Thoracic aorta (tissue), 2 donors: ENCODE measurements at regions not wholly inside any gene's neighbourhood (a gene's known extent, or its start where the extent isn't known, plus 50 kb on each side); places are given as distances from the start of the nearest gene placed in this dataset.

Experiments used
- ATAC-seq: fragments of 150-250 bp; one replicate; pipeline ENCODE4 v1.8.0; 2017; ENCODE audit warnings: low read depth; ENCODE audit not compliant: insufficient number of reproducible peaks, low FRiP score
- DNase-seq: peaks from one replicate; pipeline ENCODE4 v3.0.0-alpha.2; 2020; ENCODE audit warnings: low spot score
- H3K27ac ChIP-seq, 2 donors: fragments of 200-600 bp; sonication (generic); 1 replicate in 1 of 2; 2 replicates in 1 of 2; pipeline ENCODE4 v1.5.1; 2016; ENCODE audit warnings: mild to moderate bottlenecking in 2 of 2, moderate library complexity in 2 of 2
- H3K27me3 ChIP-seq: fragments of 200-600 bp; sonication (generic); replicated peaks from 2 replicates; pipeline ENCODE4 v1.6.0; 2016; ENCODE audit warnings: mild to moderate bottlenecking; ENCODE audit not compliant: insufficient read depth
- H3K36me3 ChIP-seq: fragments of 200-600 bp; sonication (generic); one replicate; pipeline ENCODE4 v1.5.1; 2016
- H3K4me1 ChIP-seq, 2 donors: fragments of 200-600 bp; sonication (generic); 1 replicate in 1 of 2; 2 replicates in 1 of 2; pipeline versions ENCODE4 v1.5.1 to v1.6.0; 2016; ENCODE audit warnings: low read depth in 2 of 2, mild to moderate bottlenecking in 1 of 2; ENCODE audit not compliant: control insufficient read depth in 1 of 2
- H3K4me3 ChIP-seq: fragments of 200-600 bp; sonication (generic); 2 replicates; pipeline ENCODE4 v1.5.1; 2016; ENCODE audit warnings: mild to moderate bottlenecking
- H3K9me3 ChIP-seq: fragments of 200-600 bp; sonication (generic); 2 replicates; pipeline ENCODE4 v1.5.1; 2016
- CTCF ChIP-seq: fragments of 200-600 bp; sonication (generic); IDR thresholded peaks from one replicate; pipeline ENCODE4 v1.5.1; 2019; ENCODE audit warnings: antibody characterized with exemption

GRCh38 chr22:34986523-34986922 is 79.4 kb upstream of the ISX start:
- H3K36me3 ChIP-seq = no peaks in the 10 kb centered on the region
- no peak for TF ChIP-seq CTCF
- no peaks in the 10 kb centered on the region for H3K27me3 ChIP-seq
- H3K9me3 ChIP-seq = peaks cover 11% of the 10 kb centered on the region
- no peak for ATAC-seq
- H3K4me3 ChIP-seq = no peak overlapping the region
- H3K4me1 ChIP-seq = no peaks in the 10 kb centered on the region
- H3K27ac ChIP-seq = no peak overlapping the region
- no peak for DNase-seq

DNA sequence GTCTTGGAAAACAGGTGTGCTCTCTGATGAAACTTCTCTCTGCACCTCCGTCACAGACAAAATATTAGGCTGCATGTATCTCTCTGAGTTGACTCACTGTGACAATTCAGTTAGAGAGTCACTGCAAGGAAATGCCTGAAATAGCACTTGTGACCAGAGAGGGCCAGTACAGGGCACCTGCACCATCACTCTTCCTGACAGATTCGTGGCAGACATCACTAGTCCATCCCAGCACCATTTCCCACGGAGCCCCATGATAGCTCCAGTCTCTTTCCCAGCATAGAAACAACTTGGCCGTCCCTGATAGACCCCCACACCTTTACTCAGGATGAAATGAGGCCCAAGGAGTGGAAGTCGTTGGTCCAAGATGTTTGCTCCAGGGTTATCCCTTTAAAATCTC is 73.3 kb upstream of the ISX start:
- DNase-seq = no peak
- Histone ChIP-seq H3K27ac (no peak overlapping the region), H3K27me3 (no peaks in the 10 kb centered on the region), H3K4me3 (no peak overlapping the region), H3K4me1 (no peaks in the 10 kb centered on the region), H3K9me3 (no peaks in the 10 kb centered on the region), H3K36me3 (no peaks in the 10 kb centered on the region)
- no peak for TF ChIP-seq CTCF
- ATAC-seq = no peak

DNA sequence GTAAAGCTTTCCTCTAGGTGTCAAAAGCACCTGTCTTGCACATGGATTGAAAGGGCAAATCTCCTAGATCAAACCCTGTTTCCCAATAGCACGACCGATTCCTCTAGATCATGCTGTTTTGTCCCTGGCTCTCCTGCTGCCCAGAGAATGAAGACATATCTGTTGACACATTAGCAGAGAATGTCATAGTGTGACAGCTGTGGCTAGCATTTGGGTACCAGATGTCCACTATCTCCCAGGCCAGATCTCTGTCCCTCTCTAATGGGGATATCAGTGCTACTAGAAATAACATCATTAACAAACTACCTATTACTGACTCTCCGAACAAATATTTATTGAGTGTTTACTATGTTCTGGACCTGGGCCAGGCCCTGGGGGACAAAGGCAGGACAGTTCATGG is 72.4 kb upstream of the ISX start:
- TF ChIP-seq CTCF = no peak
- no peaks in the 10 kb centered on the region for H3K27me3 ChIP-seq
- H3K4me1 ChIP-seq = no peaks in the 10 kb centered on the region
- H3K36me3 ChIP-seq = no peaks in the 10 kb centered on the region
- DNase-seq (no peak), ATAC-seq (no peak)
- no peak overlapping the region for H3K27ac ChIP-seq
- H3K9me3 ChIP-seq = no peaks in the 10 kb centered on the region
- H3K4me3 ChIP-seq = no peak overlapping the region

GRCh38 chr22:34997633-34998299 is 68.2 kb upstream of the ISX start:
- ATAC-seq = no peak

DNA sequence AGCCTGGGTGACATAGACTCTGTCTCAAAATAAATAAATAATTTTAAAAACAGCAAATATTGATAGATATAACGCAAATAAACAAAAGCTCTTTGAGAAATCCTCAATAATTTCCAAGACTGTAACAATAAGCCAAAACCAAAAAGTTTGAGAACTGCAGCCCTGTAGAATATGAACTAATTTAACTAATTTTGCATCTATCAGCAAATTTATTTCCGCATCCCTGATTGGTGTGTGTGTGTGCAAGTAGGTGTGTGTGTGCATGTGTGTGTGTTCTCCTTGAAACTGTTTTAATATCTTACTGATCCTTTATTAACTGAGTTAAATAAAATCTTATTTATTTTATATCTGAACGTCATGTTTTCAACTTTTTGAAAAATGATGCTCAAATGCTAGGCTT is 67.0 kb upstream of the ISX start:
- ATAC-seq (no peak), DNase-seq (no peak)
- Histone ChIP-seq H3K27ac (no peak overlapping the region), H3K4me1 (no peaks in the 10 kb centered on the region), H3K27me3 (no peaks in the 10 kb centered on the region), H3K9me3 (no peaks in the 10 kb centered on the region), H3K36me3 (no peaks in the 10 kb centered on the region), H3K4me3 (no peak overlapping the region)
- TF ChIP-seq CTCF = no peak

More at GRCh38 chr22:34997633-34998299, 68.2 kb upstream of the ISX start:
- DNase-seq = no peak
- no peak for TF ChIP-seq CTCF
- H3K27me3 ChIP-seq = no peaks in the 10 kb centered on the region
- no peaks in the 10 kb centered on the region for H3K4me1 ChIP-seq
- no peaks in the 10 kb centered on the region for H3K9me3 ChIP-seq
- no peaks in the 10 kb centered on the region for H3K36me3 ChIP-seq
- no peak overlapping the region for H3K27ac ChIP-seq
- no peak overlapping the region for H3K4me3 ChIP-seq
